Middle frontal gyrus (tissue), 1 donor: ENCODE measurements at regions not wholly inside any gene's neighbourhood (a gene's known extent, or its start where the extent isn't known, plus 50 kb on each side); places are given as distances from the start of the nearest gene placed in this dataset.
"Not testable (repeated sequence)": the region's sequence is repeated elsewhere in the genome, so short reads cannot be mapped to it uniquely, and the experiment has no call there.

Source experiments
- DNase-seq: peaks from one replicate; pipeline ENCODE4 v3.0.0-alpha.2; 2015; ENCODE audit warnings: low spot score; ENCODE audit errors: extremely low spot score

- DNase-seq: no peak
Measured at GRCh38 chr15:31178705-31179104, 77.2 kb upstream of the TRPM1 start.

GRCh38 chr15:31179693-31180092 is 78.2 kb upstream of the TRPM1 start:
- no peak for DNase-seq

GRCh38 chr15:31193291-31193690 is 91.8 kb upstream of the TRPM1 start:
- DNase-seq: no peak

GRCh38 chr15:31195871-31196270 is 94.3 kb upstream of the TRPM1 start:
- no peak for DNase-seq

- no peak for DNase-seq
Measured at GRCh38 chr15:31197497-31198414, 96.2 kb upstream of the TRPM1 start.

- peak; percentile 36 for DNase-seq
Measured at GRCh38 chr15:31200735-31201151, 99.2 kb upstream of the TRPM1 start.

- no peak for DNase-seq
Measured at GRCh38 chr15:31202953-31203352, 101.4 kb upstream of the TRPM1 start.

- DNase-seq: no peak
Measured at GRCh38 chr15:31203999-31204398, 102.5 kb upstream of the TRPM1 start.

GRCh38 chr15:31206386-31207181 is 105.1 kb upstream of the TRPM1 start:
- no peak for DNase-seq

- no peak for DNase-seq
Measured at GRCh38 chr15:31207246-31207645, 105.7 kb upstream of the TRPM1 start.

GRCh38 chr15:31207861-31208260 is 106.3 kb upstream of the TRPM1 start:
- DNase-seq: not testable (repeated sequence)

- DNase-seq: no peak
Measured at GRCh38 chr15:31208817-31209216, 107.3 kb upstream of the TRPM1 start.

- DNase-seq: no peak
Measured at GRCh38 chr15:31211353-31211752, 109.8 kb upstream of the TRPM1 start.

- no peak for DNase-seq
Measured at GRCh38 chr15:31212326-31213080, 111.0 kb upstream of the TRPM1 start.

GRCh38 chr15:31214158-31214863 is 112.3 kb upstream of the KLF13 start:
- DNase-seq: no peak

- no peak for DNase-seq
Measured at GRCh38 chr15:31214864-31215489, 111.7 kb upstream of the KLF13 start.

GRCh38 chr15:31215490-31216214 is 111.0 kb upstream of the KLF13 start:
- DNase-seq: no peak

GRCh38 chr15:31216215-31216911 is 110.3 kb upstream of the KLF13 start:
- no peak for DNase-seq

- no peak for DNase-seq
Measured at GRCh38 chr15:31217067-31217466, 109.6 kb upstream of the KLF13 start.
